Keratinocyte (primary cell): ENCODE measurements at regions not wholly inside any gene's neighbourhood (a gene's known extent, or its start where the extent isn't known, plus 50 kb on each side); places are given as distances from the start of the nearest gene placed in this dataset.

Experiments used
- DNase-seq: peaks from one replicate; pipeline ENCODE4 v3.0.0-alpha.2; 2011; ENCODE audit warnings: low read depth, missing footprints, low spot score
- FAIRE-seq: peaks from 2 replicates; lab custom pipeline; 2011; peaks lifted over from hg19 to GRCh38; lab: Jason Lieb, UNC
- H2AFZ ChIP-seq: 2 replicates; pipeline ENCODE4 v1.6.0; 2012; ENCODE audit warnings: low read length, control low read depth, inconsistent platforms; ENCODE audit not compliant: control insufficient read depth
- H3K27ac ChIP-seq: 2 replicates; pipeline ENCODE4 v1.5.1; 2011; ENCODE audit warnings: low read length; ENCODE audit not compliant: control insufficient read depth, insufficient read depth
- H3K27me3 ChIP-seq: 3 replicates; pipeline ENCODE4 v1.6.0; 2011; ENCODE audit warnings: low read length; ENCODE audit not compliant: control insufficient read depth, insufficient read depth; ENCODE audit errors: extremely low read depth
- H3K36me3 ChIP-seq, 2 experiments: 2 replicates in 1 of 2; 3 replicates in 1 of 2; pipeline ENCODE4 v1.5.1; 2011; ENCODE audit warnings: low read length in 2 of 2, mild to moderate bottlenecking in 1 of 2; ENCODE audit not compliant: control insufficient read depth in 2 of 2, insufficient read depth in 2 of 2; ENCODE audit errors: extremely low read depth in 1 of 2
- H3K4me1 ChIP-seq: 3 replicates; pipeline ENCODE4 v1.5.1; 2011; ENCODE audit warnings: low read length; ENCODE audit not compliant: control insufficient read depth, insufficient read depth; ENCODE audit errors: extremely low read depth
- H3K4me2 ChIP-seq: 3 replicates; pipeline ENCODE4 v1.6.0; 2011; ENCODE audit warnings: low read depth, low read length; ENCODE audit not compliant: control insufficient read depth, insufficient read depth; ENCODE audit errors: extremely low read depth
- H3K4me3 ChIP-seq, 3 experiments: fragments of 200-600 bp in 1 of 3; sonication (generic) in 1 of 3; 2 replicates in 2 of 3; 3 replicates in 1 of 3; pipeline ENCODE4 v1.5.1; 2011 to 2016; ENCODE audit warnings: low read length in 3 of 3, mild to moderate bottlenecking in 3 of 3, control low read depth in 2 of 3, inconsistent platforms in 1 of 3, low read depth in 1 of 3, mixed read lengths in 1 of 3, mixed run types in 1 of 3, moderate library complexity in 1 of 3; ENCODE audit not compliant: control insufficient read depth in 2 of 3, insufficient read depth in 2 of 3; ENCODE audit errors: extremely low read depth in 1 of 3
- H3K79me2 ChIP-seq: 2 replicates; pipeline ENCODE4 v1.6.0; 2012; ENCODE audit warnings: low read length; ENCODE audit not compliant: control insufficient read depth, insufficient read depth
- H3K9ac ChIP-seq: 3 replicates; pipeline ENCODE4 v1.6.0; 2011; ENCODE audit warnings: low read length; ENCODE audit not compliant: control insufficient read depth, insufficient read depth; ENCODE audit errors: extremely low read depth
- H3K9me1 ChIP-seq: 3 replicates; pipeline ENCODE4 v1.6.0; 2011; ENCODE audit warnings: low read length; ENCODE audit not compliant: control insufficient read depth, insufficient read depth; ENCODE audit errors: extremely low read depth
- H3K9me3 ChIP-seq: 2 replicates; pipeline ENCODE4 v1.5.1; 2012; ENCODE audit warnings: low read depth, low read length; ENCODE audit not compliant: control insufficient read depth
- H4K20me1 ChIP-seq: 3 replicates; pipeline ENCODE4 v1.6.0; 2011; ENCODE audit warnings: low read length; ENCODE audit not compliant: control insufficient read depth, insufficient read depth; ENCODE audit errors: extremely low read depth
- CTCF ChIP-seq, 3 experiments: IDR thresholded peaks in 1 of 3; conservative IDR thresholded peaks in 1 of 3; optimal IDR thresholded peaks in 1 of 3; 2 replicates in 2 of 3; 3 replicates in 1 of 3; pipeline versions ENCODE3 to v1.5.1; 2011; ENCODE audit warnings: low read length in 3 of 3, mild to moderate bottlenecking in 3 of 3, moderate library complexity in 2 of 3, control low read depth in 1 of 3, inconsistent platforms in 1 of 3; ENCODE audit not compliant: insufficient read depth in 2 of 3; ENCODE audit errors: extremely low read depth in 1 of 3
- EZH2 ChIP-seq: IDR thresholded peaks from one replicate; pipeline ENCODE4 v1.6.1; 2012; ENCODE audit warnings: inconsistent platforms, mild to moderate bottlenecking, low read length, moderate library complexity
- dilution Hi-C: fragments of 300-500 bp; cut with MboI; formaldehyde crosslinking; loops from one replicate; pipeline ENCODE4 v1.7.0; 2020; ENCODE audit warnings: low sequenced_read_pairs; ENCODE audit not compliant: extremely low pct_ligation_motif_present

GRCh38 chr3:178405531-178405930, 130.7 kb upstream of the KCNMB2 start:
- Histone ChIP-seq H3K9ac (no peak overlapping the region), H2AFZ (no peak overlapping the region), H3K27ac (no peak overlapping the region), H3K27me3 (no peaks in the 10 kb centered on the region), H3K36me3 (no peaks in the 10 kb centered on the region), H3K79me2 (no peaks in the 10 kb centered on the region), H3K9me1 (no peaks in the 10 kb centered on the region), H3K4me2 (no peak overlapping the region), H3K9me3 (no peaks in the 10 kb centered on the region), H4K20me1 (no peaks in the 10 kb centered on the region), H3K4me1 (no peaks in the 10 kb centered on the region), H3K4me3 (no peak overlapping the region)
- TF ChIP-seq CTCF (optimal IDR thresholded peaks at IDR 0.05 in 1 of 3, IDR thresholded peaks at IDR 0.05 in 1 of 3, conservative IDR thresholded peaks at IDR 0.05 in 1 of 3; ENCODE audit: extremely low read depth in 1 of 3, insufficient read depth in 2 of 3, low read length in 3 of 3): no peak
- dilution Hi-C loops: no loop called here
- FAIRE-seq (no peak), DNase-seq (no peak)

GRCh38 chr3:178406206-178406605, 130.0 kb upstream of the KCNMB2 start:
- FAIRE-seq (no peak), DNase-seq (no peak)
- H3K9me3 ChIP-seq: no peaks in the 10 kb centered on the region
- no peak overlapping the region for H3K4me2 ChIP-seq
- no peak overlapping the region for H2AFZ ChIP-seq
- no peaks in the 10 kb centered on the region for H3K36me3 ChIP-seq
- no peaks in the 10 kb centered on the region for H3K4me1 ChIP-seq
- no peaks in the 10 kb centered on the region for H3K9me1 ChIP-seq
- no peak overlapping the region for H3K4me3 ChIP-seq
- H3K27ac ChIP-seq: no peak overlapping the region
- no peaks in the 10 kb centered on the region for H3K27me3 ChIP-seq
- H3K9ac ChIP-seq: no peak overlapping the region
- TF ChIP-seq CTCF (optimal IDR thresholded peaks at IDR 0.05 in 1 of 3, IDR thresholded peaks at IDR 0.05 in 1 of 3, conservative IDR thresholded peaks at IDR 0.05 in 1 of 3; ENCODE audit: extremely low read depth in 1 of 3, insufficient read depth in 2 of 3, low read length in 3 of 3) (no peak), EZH2 (no peak)
- H4K20me1 ChIP-seq: no peaks in the 10 kb centered on the region
- no peaks in the 10 kb centered on the region for H3K79me2 ChIP-seq
- dilution Hi-C loops: no loop called here
